ENCODE measurements at regions not wholly inside any gene's neighbourhood (a gene's known extent, or its start where the extent isn't known, plus 50 kb on each side); places are given as distances from the start of the nearest gene placed in this dataset.
"Not testable (repeated sequence)": the region's sequence is repeated elsewhere in the genome, so short reads cannot be mapped to it uniquely, and the experiment has no call there.

DNA sequence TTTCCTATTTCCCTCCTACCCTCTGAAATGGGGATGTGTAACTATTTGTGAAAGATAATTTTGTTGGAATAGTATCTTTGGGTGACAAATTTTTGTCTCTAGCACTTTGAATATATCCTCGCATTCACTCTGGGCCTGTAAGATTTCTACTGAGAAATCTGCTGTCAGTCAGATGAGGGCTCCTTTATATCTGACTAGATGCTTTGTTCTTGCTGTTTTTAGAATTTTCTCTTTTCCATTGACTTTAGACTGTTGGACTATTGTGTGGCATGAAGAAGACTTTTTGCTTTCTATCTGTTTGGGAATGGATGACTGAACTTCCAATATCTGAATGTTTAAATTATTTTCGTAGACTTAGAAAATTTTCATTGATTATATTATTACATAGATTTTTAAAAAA, 54.2 kb upstream of the GRID2 start:
- Histone ChIP-seq H3K9me3 (ENCODE audit: control insufficient read depth, insufficient read depth, low read length) (peaks cover 8% of the 10 kb centered on the region), H3K27ac (ENCODE audit: low read length) (no peak overlapping the region), H3K4me3 (ENCODE audit: low read length) (no peak overlapping the region), H3K4me1 (ENCODE audit: control insufficient read depth, insufficient read depth, low read length) (no peaks in the 10 kb centered on the region), H3K36me3 (ENCODE audit: control insufficient read depth, insufficient read depth, low read length) (no peaks in the 10 kb centered on the region), H3K27me3 (ENCODE audit: control insufficient read depth, insufficient read depth, low read length) (no peaks in the 10 kb centered on the region)
- WGBS (ENCODE audit: insufficient coverage, insufficient read length), result no CpG with 5 or more reads among the region's 2 CpGs
- DNase-seq (ENCODE audit: low read depth, low spot score), result no peak

GRCh38 chr4:92251711-92252110, 52.1 kb upstream of the GRID2 start:
- WGBS (ENCODE audit: insufficient coverage, insufficient read length), result no CpG with 5 or more reads among the region's 1 CpG
- Histone ChIP-seq H3K36me3 (ENCODE audit: control insufficient read depth, insufficient read depth, low read length) (no peaks in the 10 kb centered on the region), H3K27ac (ENCODE audit: low read length) (no peak overlapping the region), H3K4me1 (ENCODE audit: control insufficient read depth, insufficient read depth, low read length) (no peaks in the 10 kb centered on the region), H3K4me3 (ENCODE audit: low read length) (no peak overlapping the region), H3K27me3 (ENCODE audit: control insufficient read depth, insufficient read depth, low read length) (no peaks in the 10 kb centered on the region), H3K9me3 (ENCODE audit: control insufficient read depth, insufficient read depth, low read length) (peaks cover 10% of the 10 kb centered on the region)
- DNase-seq (ENCODE audit: low read depth, low spot score), result no peak

GRCh38 chr4:92252358-92252757, 51.4 kb upstream of the GRID2 start:
- not testable (repeated sequence) for H3K27me3 ChIP-seq (ENCODE audit: control insufficient read depth, insufficient read depth, low read length); H3K27ac ChIP-seq (ENCODE audit: low read length); H3K4me1 ChIP-seq (ENCODE audit: control insufficient read depth, insufficient read depth, low read length); DNase-seq (ENCODE audit: low read depth, low spot score); H3K4me3 ChIP-seq (ENCODE audit: low read length); H3K36me3 ChIP-seq (ENCODE audit: control insufficient read depth, insufficient read depth, low read length)
- H3K9me3 ChIP-seq (ENCODE audit: control insufficient read depth, insufficient read depth, low read length), result peaks cover 10% of the 10 kb centered on the region

DNA sequence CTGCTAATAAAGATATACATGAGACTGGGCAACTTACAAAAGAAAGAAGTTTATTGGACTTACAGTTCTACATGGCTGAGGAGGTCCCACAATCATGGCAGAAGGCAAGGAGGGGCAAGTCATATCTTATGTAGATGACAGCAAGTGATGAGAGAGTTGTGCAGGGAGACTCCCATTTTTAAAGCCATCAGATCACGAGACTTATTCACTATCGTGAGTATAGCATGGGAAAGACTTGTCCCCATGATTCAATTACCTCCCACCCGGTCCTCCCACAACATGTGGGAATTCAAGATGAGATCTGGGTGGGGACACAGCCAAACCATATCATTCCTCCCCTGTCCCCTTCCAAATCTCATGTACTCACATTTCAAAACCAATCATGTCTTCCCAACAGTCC, 50.9 kb upstream of the GRID2 start:
- Histone ChIP-seq H3K4me1 (ENCODE audit: control insufficient read depth, insufficient read depth, low read length) (no peaks in the 10 kb centered on the region), H3K9me3 (ENCODE audit: control insufficient read depth, insufficient read depth, low read length) (peaks cover 10% of the 10 kb centered on the region), H3K27me3 (ENCODE audit: control insufficient read depth, insufficient read depth, low read length) (no peaks in the 10 kb centered on the region), H3K36me3 (ENCODE audit: control insufficient read depth, insufficient read depth, low read length) (peaks cover 3% of the 10 kb centered on the region; the same call in 1 of the 2 replicates), H3K27ac (ENCODE audit: low read length) (no peak overlapping the region), H3K4me3 (ENCODE audit: low read length) (no peak overlapping the region)
- no peak for DNase-seq (ENCODE audit: low read depth, low spot score)
- no CpG with 5 or more reads among the region's 3 CpGs for WGBS (ENCODE audit: insufficient coverage, insufficient read length)

GRCh38 chr4:92253550-92253949, 50.2 kb upstream of the GRID2 start:
- H3K4me3 ChIP-seq (ENCODE audit: low read length), result no peak overlapping the region
- DNase-seq (ENCODE audit: low read depth, low spot score), result no peak
- peaks cover 7% of the 10 kb centered on the region; the same call in 1 of the 2 replicates for H3K36me3 ChIP-seq (ENCODE audit: control insufficient read depth, insufficient read depth, low read length)
- no peaks in the 10 kb centered on the region for H3K27me3 ChIP-seq (ENCODE audit: control insufficient read depth, insufficient read depth, low read length)
- no CpG with 5 or more reads among the region's 1 CpG for WGBS (ENCODE audit: insufficient coverage, insufficient read length)
- peaks cover 10% of the 10 kb centered on the region for H3K9me3 ChIP-seq (ENCODE audit: control insufficient read depth, insufficient read depth, low read length)
- no peaks in the 10 kb centered on the region for H3K4me1 ChIP-seq (ENCODE audit: control insufficient read depth, insufficient read depth, low read length)
- H3K27ac ChIP-seq (ENCODE audit: low read length), result no peak overlapping the region

Data from iPS DF 6.9 (cell line).